ENCODE measurements at regions not wholly inside any gene's neighbourhood (a gene's known extent, or its start where the extent isn't known, plus 50 kb on each side); places are given as distances from the start of the nearest gene placed in this dataset.

DNA sequence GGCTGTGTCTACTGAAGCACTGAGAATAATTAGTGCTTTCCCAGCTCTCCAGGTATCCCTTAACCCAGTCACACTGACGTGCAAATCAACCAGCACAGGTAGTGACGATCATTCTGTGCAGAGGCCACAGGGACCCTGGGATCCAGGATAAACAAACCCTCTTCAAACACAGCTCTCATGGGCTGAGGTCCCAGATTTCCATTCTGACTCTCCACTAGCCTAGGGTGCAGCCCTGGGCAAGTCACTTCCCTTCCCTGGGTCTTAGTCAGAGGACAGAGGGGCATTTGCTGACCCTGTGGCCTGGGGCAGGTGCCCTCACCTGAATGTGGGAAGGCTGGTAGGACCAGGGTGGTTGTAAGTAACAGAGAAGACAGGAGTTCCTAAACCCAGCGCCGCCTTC lies 724.7 kb downstream of the MATN1 start:
- TF ChIP-seq, protein P1, sequence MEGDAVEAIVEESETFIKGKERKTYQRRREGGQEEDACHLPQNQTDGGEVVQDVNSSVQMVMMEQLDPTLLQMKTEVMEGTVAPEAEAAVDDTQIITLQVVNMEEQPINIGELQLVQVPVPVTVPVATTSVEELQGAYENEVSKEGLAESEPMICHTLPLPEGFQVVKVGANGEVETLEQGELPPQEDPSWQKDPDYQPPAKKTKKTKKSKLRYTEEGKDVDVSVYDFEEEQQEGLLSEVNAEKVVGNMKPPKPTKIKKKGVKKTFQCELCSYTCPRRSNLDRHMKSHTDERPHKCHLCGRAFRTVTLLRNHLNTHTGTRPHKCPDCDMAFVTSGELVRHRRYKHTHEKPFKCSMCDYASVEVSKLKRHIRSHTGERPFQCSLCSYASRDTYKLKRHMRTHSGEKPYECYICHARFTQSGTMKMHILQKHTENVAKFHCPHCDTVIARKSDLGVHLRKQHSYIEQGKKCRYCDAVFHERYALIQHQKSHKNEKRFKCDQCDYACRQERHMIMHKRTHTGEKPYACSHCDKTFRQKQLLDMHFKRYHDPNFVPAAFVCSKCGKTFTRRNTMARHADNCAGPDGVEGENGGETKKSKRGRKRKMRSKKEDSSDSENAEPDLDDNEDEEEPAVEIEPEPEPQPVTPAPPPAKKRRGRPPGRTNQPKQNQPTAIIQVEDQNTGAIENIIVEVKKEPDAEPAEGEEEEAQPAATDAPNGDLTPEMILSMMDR (IDR thresholded peaks at IDR 0.05; ENCODE audit: low read depth, low read length, poor library complexity, severe bottlenecking): no peak
- no peak for TF ChIP-seq EZH2phosphoT487 (IDR thresholded peaks at IDR 0.05; ENCODE audit: borderline replicate concordance, low read length)
